ENCODE measurements at regions not wholly inside any gene's neighbourhood (a gene's known extent, or its start where the extent isn't known, plus 50 kb on each side); places are given as distances from the start of the nearest gene placed in this dataset.
"Not testable (repeated sequence)": the region's sequence is repeated elsewhere in the genome, so short reads cannot be mapped to it uniquely, and the experiment has no call there.

- H3K4me3 ChIP-seq (ENCODE audit: low read depth, low read length); DNase-seq (ENCODE audit: low read depth): not testable (repeated sequence)
Observed at GRCh38 chr18:104264-104663, 54.1 kb upstream of the USP14 start.

GRCh38 chr18:105161-106053 is 53.0 kb upstream of the USP14 start:
- H3K4me3 ChIP-seq (ENCODE audit: low read depth, low read length); DNase-seq (ENCODE audit: low read depth): not testable (repeated sequence)

GRCh38 chr18:106054-106851 is 52.1 kb upstream of the USP14 start:
- DNase-seq (ENCODE audit: low read depth); H3K4me3 ChIP-seq (ENCODE audit: low read depth, low read length): not testable (repeated sequence)

GRCh38 chr18:106868-107384 is 51.4 kb upstream of the USP14 start:
- not testable (repeated sequence) for DNase-seq (ENCODE audit: low read depth); H3K4me3 ChIP-seq (ENCODE audit: low read depth, low read length)

- H3K4me3 ChIP-seq (ENCODE audit: low read depth, low read length) = not testable (repeated sequence)
- TF ChIP-seq CTCF (conservative IDR thresholded peaks at IDR 0.05; ENCODE audit: low read depth, low read length) = peak; percentile 46
- DNase-seq (ENCODE audit: low read depth) = peak; percentile 33
Observed at GRCh38 chr18:107464-107863, 50.9 kb upstream of the USP14 start.

- not testable (repeated sequence) for H3K4me3 ChIP-seq (ENCODE audit: low read depth, low read length); DNase-seq (ENCODE audit: low read depth)
Observed at GRCh38 chr18:107947-108664, 50.3 kb upstream of the USP14 start.
